Erythroblast (primary cell): ENCODE measurements at regions not wholly inside any gene's neighbourhood (a gene's known extent, or its start where the extent isn't known, plus 50 kb on each side); places are given as distances from the start of the nearest gene placed in this dataset.

Experiments used
- GATA1 ChIP-seq: IDR thresholded peaks from 2 replicates; pipeline ENCODE4 v1.6.1; 2011; ENCODE audit warnings: low read depth, mild to moderate bottlenecking, control low read depth, low read length, moderate library complexity
- POLR2A ChIP-seq: IDR thresholded peaks from 2 replicates; pipeline ENCODE4 v1.6.1; 2011; ENCODE audit warnings: mild to moderate bottlenecking, low read length

DNA sequence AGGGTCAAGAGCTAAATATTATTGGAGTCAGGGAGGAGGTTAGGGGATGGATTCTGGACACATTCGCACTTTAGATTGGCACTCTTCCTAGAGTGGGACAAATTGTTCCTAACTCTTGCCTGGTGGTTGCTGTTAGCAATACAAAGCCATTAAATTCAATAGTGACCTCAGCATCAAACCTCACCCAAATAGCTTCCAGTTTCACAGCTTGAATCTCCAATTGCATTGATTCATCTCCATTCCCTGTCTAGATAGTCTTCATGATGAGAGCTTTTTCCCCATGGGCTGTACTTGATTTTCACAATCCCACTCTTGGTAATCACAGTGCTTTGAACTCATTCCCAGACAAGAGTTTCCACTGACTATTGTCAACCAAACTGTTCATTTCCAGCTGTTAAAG lies 585.9 kb upstream of the SYT4 start:
- no peak for TF ChIP-seq POLR2A
- TF ChIP-seq GATA1 = no peak
